H1 (cell line): ENCODE measurements at regions not wholly inside any gene's neighbourhood (a gene's known extent, or its start where the extent isn't known, plus 50 kb on each side); places are given as distances from the start of the nearest gene placed in this dataset.

Experiments
- CTCF ChIA-PET: fragments of 300-600 bp; sonication (Branson Sonifier 250); formaldehyde crosslinking; loops from one replicate; lab custom pipeline; 2021; ENCODE audit not compliant: partially characterized antibody; lab: Charles Lee
- POLR2A ChIA-PET: fragments of 300-600 bp; sonication (Branson Sonifier 250); formaldehyde crosslinking; loops from one replicate; lab custom pipeline; 2021; ENCODE audit warnings: inconsistent platforms; ENCODE audit not compliant: partially characterized antibody; lab: Charles Lee
- DNase-seq, 2 experiments: peaks; one replicate each; pipeline versions ENCODE4 v3.0.0 to v3.0.0-alpha.2; 2010 to 2022; ENCODE audit warnings: low spot score in 2 of 2, low read depth in 1 of 2, mixed read lengths in 1 of 2
- FAIRE-seq: peaks from 2 replicates; lab custom pipeline; 2011; peaks lifted over from hg19 to GRCh38; lab: Jason Lieb, UNC
- H2AFZ ChIP-seq: 2 replicates; pipeline ENCODE4 v1.8.1; 2012; ENCODE audit warnings: low read length, inconsistent platforms
- H2AK5ac ChIP-seq: 2 replicates; pipeline ENCODE4 v1.6.1; 2013; ENCODE audit warnings: low read depth, low read length
- H2BK120ac ChIP-seq: replicated peaks from 2 replicates; pipeline ENCODE3; 2013; ENCODE audit warnings: low read depth, low read length, inconsistent platforms
- H2BK12ac ChIP-seq: 2 replicates; pipeline ENCODE4 v1.6.1; 2013; ENCODE audit warnings: low read depth, low read length
- H2BK15ac ChIP-seq: 2 replicates; pipeline ENCODE4 v1.6.1; 2013; ENCODE audit warnings: low read length
- H2BK20ac ChIP-seq: 2 replicates; pipeline ENCODE4 v1.6.1; 2013; ENCODE audit warnings: low read length
- H2BK5ac ChIP-seq: 2 replicates; pipeline ENCODE4 v1.6.1; 2013; ENCODE audit warnings: low read depth, low read length
- H3K14ac ChIP-seq: 2 replicates; pipeline ENCODE4 v1.6.1; 2013; ENCODE audit warnings: inconsistent platforms; ENCODE audit not compliant: insufficient read length
- H3K18ac ChIP-seq: 2 replicates; pipeline ENCODE4 v1.6.1; 2013; ENCODE audit warnings: low read length; ENCODE audit errors: extremely low read depth
- H3K23ac ChIP-seq: 2 replicates; pipeline ENCODE4 v1.6.1; 2013; ENCODE audit warnings: inconsistent platforms; ENCODE audit not compliant: insufficient read length
- H3K23me2 ChIP-seq: 2 replicates; pipeline ENCODE4 v1.6.1; 2013; ENCODE audit warnings: low read depth, low read length
- H3K27ac ChIP-seq: 2 replicates; pipeline ENCODE4 v1.6.1; 2011; ENCODE audit warnings: low read depth, low read length, inconsistent platforms
- H3K27me3 ChIP-seq, 4 experiments: replicated peaks in 1 of 4; 1 replicate in 1 of 4; 2 replicates in 3 of 4; pipeline versions ENCODE4 v1.6.1 to v1.8.1; 2011 to 2013; ENCODE audit warnings: low read length in 3 of 4, mild to moderate bottlenecking in 3 of 4, inconsistent platforms in 2 of 4, mixed read lengths in 2 of 4, moderate library complexity in 1 of 4; ENCODE audit not compliant: control insufficient read depth in 3 of 4, insufficient read depth in 3 of 4; ENCODE audit errors: extremely low read depth in 1 of 4
- H3K36me3 ChIP-seq, 4 experiments: 2 replicates each; pipeline versions ENCODE4 v1.6.1 to v1.8.1; 2011 to 2013; ENCODE audit warnings: mild to moderate bottlenecking in 4 of 4, low read length in 3 of 4, moderate library complexity in 2 of 4, control low read depth in 1 of 4, inconsistent platforms in 1 of 4; ENCODE audit not compliant: insufficient read depth in 4 of 4, control insufficient read depth in 2 of 4
- H3K4ac ChIP-seq: replicated peaks from 2 replicates; pipeline ENCODE3; 2013; ENCODE audit warnings: low read length, low read depth, mixed read lengths, inconsistent platforms; ENCODE audit not compliant: insufficient read length
- H3K4me1 ChIP-seq, 4 experiments: replicated peaks in 1 of 4; 1 replicate in 1 of 4; 2 replicates in 3 of 4; pipeline versions ENCODE4 v1.6.1 to v1.8.1; 2011 to 2013; ENCODE audit warnings: low read length in 3 of 4, inconsistent platforms in 2 of 4, mixed read lengths in 1 of 4; ENCODE audit not compliant: insufficient read depth in 4 of 4, control insufficient read depth in 3 of 4
- H3K4me2 ChIP-seq, 2 experiments: 2 replicates each; pipeline versions ENCODE4 v1.6.1 to v1.8.1; 2011 to 2013; ENCODE audit warnings: low read depth in 2 of 2, low read length in 2 of 2, control low read depth in 1 of 2, inconsistent platforms in 1 of 2, mild to moderate bottlenecking in 1 of 2; ENCODE audit not compliant: insufficient read depth in 1 of 2
- H3K4me3 ChIP-seq, 4 experiments: fragments of 200-600, 300-600 bp in 1 of 4; sonication (generic), shearing (Covaris generic), sonication (Bioruptor Twin) in 1 of 4; 2 replicates each; pipeline versions ENCODE4 v1.5.1 to v1.8.1; 2011 to 2016; ENCODE audit warnings: low read length in 4 of 4, low read depth in 3 of 4, control low read depth in 2 of 4, inconsistent platforms in 2 of 4, mild to moderate bottlenecking in 2 of 4, mixed read lengths in 1 of 4, moderate library complexity in 1 of 4; ENCODE audit not compliant: insufficient read depth in 2 of 4; ENCODE audit errors: extremely low read depth in 1 of 4
- H3K56ac ChIP-seq: replicated peaks from 2 replicates; pipeline ENCODE3; 2013; ENCODE audit warnings: low read depth, mild to moderate bottlenecking, mixed read lengths, low read length, inconsistent platforms; ENCODE audit not compliant: insufficient read length
- H3K79me1 ChIP-seq: 2 replicates; pipeline ENCODE4 v1.6.1; 2013; ENCODE audit warnings: low read depth, low read length, control low read depth
- H3K79me2 ChIP-seq, 2 experiments: 2 replicates each; pipeline versions ENCODE4 v1.6.1 to v1.8.1; 2012 to 2013; ENCODE audit warnings: low read length in 2 of 2, mild to moderate bottlenecking in 2 of 2, inconsistent platforms in 1 of 2; ENCODE audit not compliant: insufficient read depth in 2 of 2, control insufficient read depth in 1 of 2
- H3K9ac ChIP-seq, 4 experiments: replicated peaks in 1 of 4; 1 replicate in 1 of 4; 2 replicates in 3 of 4; pipeline versions ENCODE4 v1.6.1 to v1.8.1; 2011 to 2013; ENCODE audit warnings: low read depth in 3 of 4, low read length in 3 of 4, control low read depth in 2 of 4, mild to moderate bottlenecking in 2 of 4, moderate library complexity in 2 of 4, inconsistent platforms in 1 of 4; ENCODE audit errors: extremely low read depth in 1 of 4
- H3K9me3 ChIP-seq, 2 experiments: 2 replicates each; pipeline versions ENCODE4 v1.6.1 to v1.8.1; 2012 to 2013; ENCODE audit warnings: mild to moderate bottlenecking in 2 of 2, moderate library complexity in 2 of 2, control low read depth in 1 of 2, inconsistent platforms in 1 of 2, low read depth in 1 of 2, low read length in 1 of 2, mixed read lengths in 1 of 2; ENCODE audit not compliant: insufficient read depth in 2 of 2
- H4K20me1 ChIP-seq, 2 experiments: replicated peaks in 1 of 2; 2 replicates each; pipeline versions ENCODE3 to v1.8.1; 2011 to 2013; ENCODE audit warnings: inconsistent platforms in 2 of 2, low read length in 2 of 2, mild to moderate bottlenecking in 1 of 2; ENCODE audit not compliant: insufficient read depth in 2 of 2, control insufficient read depth in 1 of 2
- H4K5ac ChIP-seq: 2 replicates; pipeline ENCODE4 v1.6.1; 2013; ENCODE audit warnings: low read length, low read depth, mixed read lengths, inconsistent platforms; ENCODE audit not compliant: insufficient read length
- H4K8ac ChIP-seq: 2 replicates; pipeline ENCODE4 v1.8.0; 2013; ENCODE audit warnings: mild to moderate bottlenecking, moderate library complexity, low read length, inconsistent platforms; ENCODE audit not compliant: insufficient read depth; ENCODE audit errors: extremely low read depth
- H4K91ac ChIP-seq: replicated peaks from 2 replicates; pipeline ENCODE3; 2013; ENCODE audit warnings: low read length, mixed read lengths, inconsistent platforms; ENCODE audit not compliant: insufficient read length
- CEBPB ChIP-seq: IDR thresholded peaks from 2 replicates; pipeline ENCODE4 v1.6.1; 2012; ENCODE audit warnings: low read depth, low read length
- E2F6 ChIP-seq: IDR thresholded peaks from 2 replicates; pipeline ENCODE4 v1.6.1; 2012; ENCODE audit warnings: inconsistent platforms
- HDAC6 ChIP-seq: IDR thresholded peaks from one replicate; pipeline ENCODE4 v1.7.1; 2012; ENCODE audit warnings: low read depth, mild to moderate bottlenecking, inconsistent platforms, low read length, moderate library complexity
- POU5F1 ChIP-seq: IDR thresholded peaks from 2 replicates; pipeline ENCODE4 v1.6.1; 2011; ENCODE audit warnings: low read depth, mild to moderate bottlenecking, low read length, moderate library complexity
- WGBS, 2 experiments: shearing (Covaris generic) in 1 of 2; methylation state at CpG; one replicate each; pipeline versions ENCODE4 v1.1.6 to v1.1.7; 2013 to 2015; ENCODE audit warnings: low lambda C conversion rate in 2 of 2, mixed read lengths in 2 of 2, inconsistent platforms in 1 of 2, low coverage in 1 of 2, missing lambda C conversion rate in 1 of 2; ENCODE audit not compliant: insufficient replicate concordance in 2 of 2, insufficient coverage in 1 of 2, insufficient read length in 1 of 2; ENCODE audit errors: extremely low coverage in 1 of 2, missing lambda C conversion rate in 1 of 2; 5-methylcytosine and 5-hydroxymethylcytosine counted together
- TF ChIP-seq, protein P1 (sequence below): IDR thresholded peaks from 2 replicates; pipeline ENCODE4 v1.6.1; 2011; ENCODE audit warnings: low read depth, mild to moderate bottlenecking, low read length; ENCODE audit not compliant: insufficient read depth

DNA sequence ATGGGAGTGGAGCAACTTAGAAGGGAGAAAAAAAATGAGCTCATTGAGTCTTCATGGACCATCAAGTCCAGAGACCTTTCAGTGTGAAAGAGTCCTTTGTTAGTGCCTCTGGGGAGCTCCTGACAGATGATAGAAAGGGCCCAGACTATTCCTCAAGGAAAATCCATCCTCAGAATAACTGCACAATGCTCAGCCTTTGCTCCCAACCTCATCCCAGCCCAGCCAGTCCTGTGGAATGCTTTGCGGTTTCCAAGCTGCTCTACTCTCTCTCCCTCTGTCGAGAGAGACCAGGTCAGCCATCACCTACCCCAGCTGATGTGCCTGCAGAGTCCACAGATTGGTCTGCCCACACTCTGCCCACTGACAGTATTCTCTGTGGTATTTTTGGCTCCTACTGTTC is 406.2 kb downstream of the MFSD1 start:
- H3K79me2 ChIP-seq: no peaks in the 10 kb centered on the region
- H3K23me2 ChIP-seq: no peaks in the 10 kb centered on the region
- no peak overlapping the region for H3K18ac ChIP-seq
- no peak overlapping the region for H3K23ac ChIP-seq
- no peak overlapping the region for H2BK5ac ChIP-seq
- H2BK15ac ChIP-seq: no peak overlapping the region
- FAIRE-seq (no peak), DNase-seq (no peak)
- H3K9ac ChIP-seq: no peak overlapping the region
- POLR2A ChIA-PET: no interaction called here
- no peak overlapping the region for H4K8ac ChIP-seq
- H3K56ac ChIP-seq: no peak overlapping the region
- H2BK12ac ChIP-seq: no peak overlapping the region
- CTCF ChIA-PET: interaction anchor here (0.6 to 1.3 kb wide), 4 partner anchors 45 to 597 kb away, joined by 4 to 8 read pairs (median 4); no protein-coding TSS in a partner anchor
- no peaks in the 10 kb centered on the region for H4K20me1 ChIP-seq
- H3K36me3 ChIP-seq: no peaks in the 10 kb centered on the region
- 93% methylated on average over 2 of the region's 2 CpGs; no CpG with 5 or more reads in 1 of the 2 experiments for WGBS, 2 experiments
- no peak overlapping the region for H2AK5ac ChIP-seq
- no peak for TF ChIP-seq POU5F1
- no peak for TF ChIP-seq E2F6
- TF ChIP-seq HDAC6: no peak
- TF ChIP-seq CEBPB: no peak
- TF ChIP-seq, protein P1, sequence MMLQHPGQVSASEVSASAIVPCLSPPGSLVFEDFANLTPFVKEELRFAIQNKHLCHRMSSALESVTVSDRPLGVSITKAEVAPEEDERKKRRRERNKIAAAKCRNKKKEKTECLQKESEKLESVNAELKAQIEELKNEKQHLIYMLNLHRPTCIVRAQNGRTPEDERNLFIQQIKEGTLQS: no peak
- H3K27me3 ChIP-seq: no peaks in the 10 kb centered on the region
- no peak overlapping the region for H4K91ac ChIP-seq
- H3K4ac ChIP-seq: no peak overlapping the region
- H2BK20ac ChIP-seq: no peak overlapping the region
- no peak overlapping the region for H3K4me3 ChIP-seq
- no peaks in the 10 kb centered on the region; a peak in 1 of 4 replicates for H3K9me3 ChIP-seq
- no peak overlapping the region for H4K5ac ChIP-seq
- H3K79me1 ChIP-seq: no peaks in the 10 kb centered on the region
- H3K4me2 ChIP-seq: no peak overlapping the region
- no peak overlapping the region for H3K27ac ChIP-seq
- no peak overlapping the region for H2AFZ ChIP-seq
- H3K14ac ChIP-seq: no peak overlapping the region
- no peaks in the 10 kb centered on the region for H3K4me1 ChIP-seq
- H2BK120ac ChIP-seq: no peak overlapping the region
